Peyer's patch (tissue), 4 donors: ENCODE measurements at regions not wholly inside any gene's neighbourhood (a gene's known extent, or its start where the extent isn't known, plus 50 kb on each side); places are given as distances from the start of the nearest gene placed in this dataset.

ENCODE experiments used
- CTCF ChIP-seq, 6 experiments: fragments of 450-650 bp in 4 of 6; fragments of 200-600 bp in 2 of 6; sonication (generic) in 1 of 6; IDR thresholded peaks; one replicate each; pipeline ENCODE4 v1.5.1; 2017 to 2019; ENCODE audit warnings: antibody characterized with exemption in 6 of 6, mild to moderate bottlenecking in 3 of 6, moderate library complexity in 1 of 6
- POLR2A ChIP-seq, 2 donors: fragments of 450-650 bp; IDR thresholded peaks; one replicate each; pipeline ENCODE4 v1.5.1; 2017; ENCODE audit warnings: antibody characterized with exemption in 2 of 2, mild to moderate bottlenecking in 2 of 2, moderate library complexity in 2 of 2

- TF ChIP-seq CTCF (IDR thresholded peaks at IDR 0.05) (no peak), POLR2A (IDR thresholded peaks at IDR 0.05) (no peak)
Observed at GRCh38 chr4:8731364-8731763, 138.8 kb downstream of the CPZ start.
